Breast epithelium (tissue), 3 donors: ENCODE measurements at regions not wholly inside any gene's neighbourhood (a gene's known extent, or its start where the extent isn't known, plus 50 kb on each side); places are given as distances from the start of the nearest gene placed in this dataset.
"Not testable (repeated sequence)": the region's sequence is repeated elsewhere in the genome, so short reads cannot be mapped to it uniquely, and the experiment has no call there.

Experiments
- CTCF ChIP-seq, 3 donors: fragments of 450-650 bp; IDR thresholded peaks; one replicate each; pipeline ENCODE4 v1.5.1; 2016 to 2017; ENCODE audit warnings: antibody characterized with exemption in 3 of 3, mild to moderate bottlenecking in 3 of 3, moderate library complexity in 3 of 3
- POLR2A ChIP-seq: fragments of 450-650 bp; IDR thresholded peaks from one replicate; pipeline ENCODE4 v1.6.1; 2016; ENCODE audit warnings: antibody characterized with exemption, mild to moderate bottlenecking, moderate library complexity
- POLR2AphosphoS5 ChIP-seq, 3 donors: sonication (generic); formaldehyde crosslinking; IDR thresholded peaks; one replicate each; pipeline ENCODE4 v1.6.1; 2017; ENCODE audit warnings: antibody characterized with exemption in 3 of 3

GRCh38 chr7:140257278-140257677, 80.5 kb upstream of the KDM7A start:
- TF ChIP-seq POLR2A; CTCF (IDR thresholded peaks at IDR 0.05); POLR2AphosphoS5 (IDR thresholded peaks at IDR 0.05): not testable (repeated sequence)
